ENCODE measurements at regions not wholly inside any gene's neighbourhood (a gene's known extent, or its start where the extent isn't known, plus 50 kb on each side); places are given as distances from the start of the nearest gene placed in this dataset.

DNA sequence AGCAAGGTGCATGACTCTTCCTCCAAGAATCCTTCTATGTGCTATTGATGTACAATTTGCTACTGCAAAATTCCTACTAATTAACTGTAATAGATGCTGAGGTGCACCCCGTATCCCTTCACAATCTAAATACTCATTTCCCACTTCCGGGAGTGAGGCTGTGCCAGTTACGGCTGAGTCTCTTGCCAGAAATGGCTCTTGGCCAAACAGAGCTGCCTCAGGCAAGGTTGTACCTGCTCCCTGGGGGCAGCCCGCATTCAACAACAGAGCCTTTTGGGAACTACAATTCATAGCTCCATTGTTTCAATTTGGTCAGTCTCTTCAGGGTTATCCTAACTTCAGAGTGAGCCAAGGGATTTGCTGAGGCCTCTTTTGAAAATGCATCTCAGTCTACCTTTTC is 789.8 kb upstream of the MAP3K7 start:
- Histone ChIP-seq H3K9ac (ENCODE audit: extremely low read depth, insufficient read length, low read length) (no peak overlapping the region), H2BK5ac (ENCODE audit: insufficient read length, low read length) (no peak overlapping the region), H3K56ac (ENCODE audit: insufficient read length, low read depth, low read length) (no peak overlapping the region), H3K4me2 (ENCODE audit: insufficient read depth, insufficient read length, low read length) (no peak overlapping the region), H4K20me1 (ENCODE audit: control insufficient read depth, insufficient read depth, insufficient read length) (no peaks in the 10 kb centered on the region), H2BK15ac (ENCODE audit: low read depth, low read length) (no peak overlapping the region), H3K14ac (ENCODE audit: insufficient read depth, low read length) (no peak overlapping the region), H2BK12ac (ENCODE audit: insufficient read length, low read depth, low read length) (no peak overlapping the region), H3K23me2 (ENCODE audit: insufficient read length, low read depth, low read length, poor library complexity, severe bottlenecking) (no peaks in the 10 kb centered on the region), H3K4ac (ENCODE audit: low read depth, low read length) (no peak overlapping the region), H2AK5ac (ENCODE audit: insufficient read length, low read length) (no peak overlapping the region), H3K23ac (ENCODE audit: insufficient read length, low read depth, low read length) (no peak overlapping the region), H2BK120ac (ENCODE audit: low read depth, low read length, poor library complexity, severe bottlenecking) (no peak overlapping the region), H4K91ac (ENCODE audit: insufficient read length, low read depth, low read length) (no peak overlapping the region), H3K4me1 (ENCODE audit: insufficient read depth, low read length) (no peaks in the 10 kb centered on the region), H3K9me3 (ENCODE audit: control insufficient read depth, low read depth, low read length) (no peaks in the 10 kb centered on the region), H2BK20ac (ENCODE audit: low read depth, low read length, poor library complexity, severe bottlenecking) (no peak overlapping the region), H3K27me3 (ENCODE audit: insufficient read depth, low read length) (no peaks in the 10 kb centered on the region), H3K27ac (ENCODE audit: insufficient read length, low read depth, low read length) (no peak overlapping the region), H3T11ph (ENCODE audit: low read length) (no peak overlapping the region), H2AFZ (ENCODE audit: low read length) (no peak overlapping the region), H3K18ac (ENCODE audit: insufficient read length, low read depth, low read length) (no peak overlapping the region), H3K79me1 (ENCODE audit: insufficient read depth, low read depth, low read length, poor library complexity, severe bottlenecking) (no peaks in the 10 kb centered on the region), H4K8ac (replicated peaks; ENCODE audit: insufficient read length, low read depth, low read length) (no peak overlapping the region), H3K79me2 (ENCODE audit: insufficient read depth, low read length) (no peaks in the 10 kb centered on the region), H4K5ac (ENCODE audit: insufficient read length, low read depth, low read length) (no peak overlapping the region)
- Mint-ChIP-seq H3K36me3 (ENCODE audit: insufficient read depth in 1 of 3, low read depth in 3 of 3) (no peaks in the 10 kb centered on the region), H3K4me3 (no peak overlapping the region), H3K4me1 (peaks cover 7 to 10% of the 10 kb centered on the region in 2 experiments), H3K9me3 (no peaks in the 10 kb centered on the region), H3K27me3 (ENCODE audit: low read depth) (peaks cover 14% of the 10 kb centered on the region), H3K27ac (no peak overlapping the region)
- no peak for DNase-seq
- no peak for TF ChIP-seq CTCF (conservative IDR thresholded peaks at IDR 0.05)
- no CpG with 5 or more reads among the region's 4 CpGs for WGBS (ENCODE audit: extremely low coverage, insufficient read length, low lambda C conversion rate)

Data from H9 (cell line).